ENCODE measurements at regions not wholly inside any gene's neighbourhood (a gene's known extent, or its start where the extent isn't known, plus 50 kb on each side); places are given as distances from the start of the nearest gene placed in this dataset.

DNA sequence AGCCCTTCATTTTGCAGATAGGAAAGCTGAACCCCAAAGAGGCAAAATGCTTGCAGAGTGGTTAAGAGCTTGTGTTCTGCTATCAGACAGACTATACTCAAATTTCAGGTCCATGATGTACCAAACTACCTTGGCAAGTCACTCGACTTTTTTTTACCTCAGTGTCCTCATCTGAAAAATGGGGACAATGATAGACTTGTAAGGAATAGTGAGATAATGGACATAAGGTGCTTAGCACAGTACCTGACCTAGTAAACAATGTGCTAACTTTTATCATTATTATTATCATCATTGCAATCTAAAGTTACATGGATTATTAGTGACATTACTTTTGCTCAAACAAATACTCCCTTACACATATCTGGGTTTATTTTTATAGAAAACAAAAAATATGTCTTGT lies 79.4 kb upstream of the ARID5B start:
- no peak for TF ChIP-seq EZH2 (IDR thresholded peaks at IDR 0.05)
- TF ChIP-seq EZH2phosphoT487 (IDR thresholded peaks at IDR 0.05), result no peak
- TF ChIP-seq, protein P1, sequence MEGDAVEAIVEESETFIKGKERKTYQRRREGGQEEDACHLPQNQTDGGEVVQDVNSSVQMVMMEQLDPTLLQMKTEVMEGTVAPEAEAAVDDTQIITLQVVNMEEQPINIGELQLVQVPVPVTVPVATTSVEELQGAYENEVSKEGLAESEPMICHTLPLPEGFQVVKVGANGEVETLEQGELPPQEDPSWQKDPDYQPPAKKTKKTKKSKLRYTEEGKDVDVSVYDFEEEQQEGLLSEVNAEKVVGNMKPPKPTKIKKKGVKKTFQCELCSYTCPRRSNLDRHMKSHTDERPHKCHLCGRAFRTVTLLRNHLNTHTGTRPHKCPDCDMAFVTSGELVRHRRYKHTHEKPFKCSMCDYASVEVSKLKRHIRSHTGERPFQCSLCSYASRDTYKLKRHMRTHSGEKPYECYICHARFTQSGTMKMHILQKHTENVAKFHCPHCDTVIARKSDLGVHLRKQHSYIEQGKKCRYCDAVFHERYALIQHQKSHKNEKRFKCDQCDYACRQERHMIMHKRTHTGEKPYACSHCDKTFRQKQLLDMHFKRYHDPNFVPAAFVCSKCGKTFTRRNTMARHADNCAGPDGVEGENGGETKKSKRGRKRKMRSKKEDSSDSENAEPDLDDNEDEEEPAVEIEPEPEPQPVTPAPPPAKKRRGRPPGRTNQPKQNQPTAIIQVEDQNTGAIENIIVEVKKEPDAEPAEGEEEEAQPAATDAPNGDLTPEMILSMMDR (IDR thresholded peaks at IDR 0.05), result no peak
- no peak overlapping the region for H2AFZ ChIP-seq (replicated peaks)

DNA sequence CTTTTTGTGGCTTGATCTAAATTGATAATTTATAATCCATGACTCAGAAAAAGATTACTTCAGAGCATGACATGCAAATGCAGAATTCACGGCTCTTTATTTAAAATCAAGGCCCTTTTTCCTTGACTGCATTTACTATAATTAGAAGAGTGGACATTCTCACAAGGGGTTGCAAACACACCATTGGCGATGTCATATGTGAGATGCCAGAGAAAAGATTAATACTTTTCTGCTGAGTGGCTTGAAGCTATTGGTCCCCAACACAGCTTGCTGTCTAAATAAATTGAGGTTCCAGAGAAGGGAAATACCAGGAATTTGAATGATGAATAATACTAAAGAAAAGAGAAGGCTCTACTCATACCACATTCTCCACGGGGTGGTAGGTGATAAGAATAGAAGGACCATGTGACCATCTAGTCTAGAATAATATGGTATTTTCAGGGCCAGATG lies 78.7 kb upstream of the ARID5B start:
- DNase-seq (ENCODE audit: low spot score), result no peak
- Mint-ChIP-seq H3K36me3 (no peaks in the 10 kb centered on the region), H3K4me1 (peaks cover 8% of the 10 kb centered on the region), H3K27ac (no peak overlapping the region), H3K4me3 (no peak overlapping the region), H3K27me3 (ENCODE audit: insufficient read depth, low read depth) (peaks cover 4% of the 10 kb centered on the region), H3K9me3 (no peaks in the 10 kb centered on the region)
- no peak overlapping the region for H3K4me2 ChIP-seq
- no peak overlapping the region for H3K27ac ChIP-seq
- no peaks in the 10 kb centered on the region for H3K79me2 ChIP-seq (ENCODE audit: low read depth)
- H3K9ac ChIP-seq, result no peak overlapping the region
- TF ChIP-seq EZH2 (IDR thresholded peaks at IDR 0.05) (no peak), EZH2phosphoT487 (IDR thresholded peaks at IDR 0.05) (no peak)
- TF ChIP-seq, protein P1 (IDR thresholded peaks at IDR 0.05), result no peak
- no peak overlapping the region for H2AFZ ChIP-seq (replicated peaks)
- H3K4me3 ChIP-seq, result no peak overlapping the region
- H3K4me1 ChIP-seq, result peaks cover 8% of the 10 kb centered on the region
- no peaks in the 10 kb centered on the region for H3K36me3 ChIP-seq
- H3K27me3 ChIP-seq, result no peaks in the 10 kb centered on the region
- no peaks in the 10 kb centered on the region for H4K20me1 ChIP-seq (ENCODE audit: low read depth)
- H3F3A ChIP-seq (ENCODE audit: low read depth), result no peaks in the 10 kb centered on the region
- H3K9me3 ChIP-seq (ENCODE audit: low read depth), result no peaks in the 10 kb centered on the region

More for the DNA sequence above, 79.4 kb upstream of the ARID5B start:
- Mint-ChIP-seq H3K9me3 (no peaks in the 10 kb centered on the region), H3K4me1 (peaks cover 8% of the 10 kb centered on the region), H3K36me3 (no peaks in the 10 kb centered on the region), H3K27ac (no peak overlapping the region), H3K27me3 (ENCODE audit: insufficient read depth, low read depth) (peaks cover 4% of the 10 kb centered on the region), H3K4me3 (no peak overlapping the region)
- Histone ChIP-seq H3K4me2 (no peak overlapping the region), H3K4me1 (peaks cover 8% of the 10 kb centered on the region), H3K4me3 (no peak overlapping the region), H3K79me2 (ENCODE audit: low read depth) (no peaks in the 10 kb centered on the region), H3K36me3 (no peaks in the 10 kb centered on the region), H4K20me1 (ENCODE audit: low read depth) (no peaks in the 10 kb centered on the region), H3F3A (ENCODE audit: low read depth) (no peaks in the 10 kb centered on the region), H3K27ac (no peak overlapping the region), H3K27me3 (no peaks in the 10 kb centered on the region), H3K9me3 (ENCODE audit: low read depth) (no peaks in the 10 kb centered on the region), H3K9ac (no peak overlapping the region)
- no peak for DNase-seq (ENCODE audit: low spot score)

DNA sequence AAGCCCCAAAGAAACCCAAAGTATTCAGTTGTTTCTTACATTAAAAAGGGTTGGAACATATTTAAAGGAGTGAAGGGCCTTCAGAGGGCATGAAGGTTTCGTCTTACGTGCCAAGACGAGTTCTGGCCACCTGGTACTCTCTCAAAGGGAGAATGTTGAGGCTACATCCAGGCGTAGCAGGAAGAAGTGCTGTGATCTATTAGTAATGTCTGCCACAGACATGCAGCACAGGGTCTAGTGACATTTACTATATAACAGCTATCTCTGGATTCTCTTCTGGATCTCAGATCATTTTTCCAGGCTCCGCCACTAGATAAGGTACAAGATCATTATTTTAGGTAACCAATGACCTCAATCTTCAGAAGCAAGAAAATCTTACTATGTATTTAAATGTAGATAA lies 76.5 kb upstream of the ARID5B start:
- peaks cover 8% of the 10 kb centered on the region for H3K4me1 Mint-ChIP-seq
- no peak overlapping the region for H2AFZ ChIP-seq (replicated peaks)
- no peaks in the 10 kb centered on the region for H3K27me3 ChIP-seq
- no peak overlapping the region for H3K4me3 Mint-ChIP-seq
- H3K9me3 Mint-ChIP-seq, result no peaks in the 10 kb centered on the region
- H3K4me2 ChIP-seq, result no peak overlapping the region
- H3K36me3 ChIP-seq, result no peaks in the 10 kb centered on the region
- no peak overlapping the region for H3K27ac ChIP-seq
- TF ChIP-seq EZH2phosphoT487 (IDR thresholded peaks at IDR 0.05), result no peak
- TF ChIP-seq EZH2 (IDR thresholded peaks at IDR 0.05), result no peak
- TF ChIP-seq, protein P1 (IDR thresholded peaks at IDR 0.05), result no peak
- DNase-seq (ENCODE audit: low spot score), result no peak
- H3K79me2 ChIP-seq (ENCODE audit: low read depth), result no peaks in the 10 kb centered on the region
- H3K9ac ChIP-seq, result no peak overlapping the region
- H3K4me1 ChIP-seq, result peaks cover 8% of the 10 kb centered on the region
- no peaks in the 10 kb centered on the region for H4K20me1 ChIP-seq (ENCODE audit: low read depth)
- H3K36me3 Mint-ChIP-seq, result no peaks in the 10 kb centered on the region
- H3K4me3 ChIP-seq, result no peak overlapping the region
- H3F3A ChIP-seq (ENCODE audit: low read depth), result no peaks in the 10 kb centered on the region
- no peak overlapping the region for H3K27ac Mint-ChIP-seq
- H3K9me3 ChIP-seq (ENCODE audit: low read depth), result no peaks in the 10 kb centered on the region
- H3K27me3 Mint-ChIP-seq (ENCODE audit: insufficient read depth, low read depth), result no peaks in the 10 kb centered on the region

Data from neural progenitor cell (in vitro differentiated cells).